WTC11 (cell line): ENCODE measurements at regions not wholly inside any gene's neighbourhood (a gene's known extent, or its start where the extent isn't known, plus 50 kb on each side); places are given as distances from the start of the nearest gene placed in this dataset.
A peak's percentile ranks its signal among the peaks of the same experiment; 100 is the strongest.

Experiments used
- ATAC-seq: fragments of 200-7000 bp; cut with Tn5 transposase; 2 replicates; pipeline ENCODE4 v1.10.0; 2021; ENCODE audit warnings: mild to moderate bottlenecking, moderate library complexity
- CTCF ChIA-PET: fragments of 300-600 bp; sonication (Branson Sonifier 250); formaldehyde crosslinking; loops from one replicate; lab custom pipeline; 2021; ENCODE audit warnings: antibody characterized with exemption; lab: Charles Lee
- POLR2A ChIA-PET: fragments of 350-600 bp; sonication (Branson Sonifier 250); formaldehyde crosslinking; loops from one replicate; lab custom pipeline; 2021; ENCODE audit warnings: antibody characterized with exemption; lab: Charles Lee
- DNase-seq: peaks from one replicate; pipeline ENCODE4 v3.0.0; 2021; ENCODE audit warnings: low spot score
- H3K27ac Mint-ChIP-seq: 2 replicates; pipeline ENCODE4 v1.8.0; 2021; ENCODE audit warnings: mixed read lengths
- H3K27me3 Mint-ChIP-seq: 2 replicates; pipeline ENCODE4 v1.8.0; 2021; ENCODE audit warnings: low read depth, mild to moderate bottlenecking, moderate library complexity, mixed read lengths
- H3K36me3 Mint-ChIP-seq: 2 replicates; pipeline ENCODE4 v1.8.0; 2021; ENCODE audit warnings: mixed read lengths
- H3K4me1 Mint-ChIP-seq: 2 replicates; pipeline ENCODE4 v1.8.0; 2022; ENCODE audit warnings: mixed read lengths
- H3K4me3 Mint-ChIP-seq: 2 replicates; pipeline ENCODE4 v1.8.0; 2021; ENCODE audit warnings: mild to moderate bottlenecking, moderate library complexity, mixed read lengths
- H3K9me3 Mint-ChIP-seq: 2 replicates; pipeline ENCODE4 v1.8.0; 2021; ENCODE audit warnings: mixed read lengths
- ARID4B ChIP-seq: sonication (generic); formaldehyde crosslinking; IDR thresholded peaks from 2 replicates; pipeline ENCODE4 v1.8.0; 2023; ENCODE audit warnings: missing genetic modification reagents, mild to moderate bottlenecking, borderline replicate concordance
- ATF1 ChIP-seq: sonication (generic); formaldehyde crosslinking; IDR thresholded peaks from 2 replicates; pipeline ENCODE4 v1.8.1; 2023; ENCODE audit warnings: mild to moderate bottlenecking, moderate library complexity, missing genetic modification reagents
- ATF6 ChIP-seq: sonication (generic); formaldehyde crosslinking; IDR thresholded peaks from 2 replicates; pipeline ENCODE4 v1.8.1; 2023; ENCODE audit warnings: mild to moderate bottlenecking, missing genetic modification reagents
- CBFB ChIP-seq: sonication (generic); formaldehyde crosslinking; IDR thresholded peaks from 2 replicates; pipeline ENCODE4 v1.8.1; 2022; ENCODE audit warnings: mild to moderate bottlenecking, low read depth, missing genetic modification reagents
- CREB1 ChIP-seq: sonication (generic); formaldehyde crosslinking; IDR thresholded peaks from 2 replicates; pipeline ENCODE4 v1.8.0; 2023; ENCODE audit warnings: mild to moderate bottlenecking, missing genetic modification reagents
- ELF4 ChIP-seq: sonication (generic); formaldehyde crosslinking; IDR thresholded peaks from 2 replicates; pipeline ENCODE4 v1.8.1; 2022; ENCODE audit warnings: low read depth, mild to moderate bottlenecking, moderate library complexity, missing genetic modification reagents
- ESRRA ChIP-seq: sonication (generic); formaldehyde crosslinking; IDR thresholded peaks from 2 replicates; pipeline ENCODE4 v1.8.1; 2022; ENCODE audit warnings: mild to moderate bottlenecking, missing genetic modification reagents, borderline replicate concordance
- ETV6 ChIP-seq: sonication (generic); formaldehyde crosslinking; IDR thresholded peaks from 2 replicates; pipeline ENCODE4 v1.8.1; 2022; ENCODE audit warnings: mild to moderate bottlenecking, missing genetic modification reagents
- HMGA2 ChIP-seq: fragments of 250-450 bp; sonication (Bioruptor Pico); IDR thresholded peaks from 2 replicates; pipeline ENCODE4 v1.4.0; 2021; ENCODE audit warnings: mild to moderate bottlenecking, moderate library complexity
- IRF2 ChIP-seq: sonication (generic); formaldehyde crosslinking; IDR thresholded peaks from 2 replicates; pipeline ENCODE4 v1.8.0; 2022; ENCODE audit warnings: low read depth, missing genetic modification reagents, borderline replicate concordance
- MLX ChIP-seq: sonication (generic); formaldehyde crosslinking; IDR thresholded peaks from 2 replicates; pipeline ENCODE4 v1.8.1; 2023; ENCODE audit warnings: mild to moderate bottlenecking, missing genetic modification reagents, moderate library complexity
- MXD4 ChIP-seq: fragments of 250-450 bp; sonication (Bioruptor Pico); IDR thresholded peaks from 2 replicates; pipeline ENCODE4 v1.8.0; 2021; ENCODE audit warnings: mild to moderate bottlenecking, moderate library complexity, borderline replicate concordance
- NFATC4 ChIP-seq: fragments of 250-450 bp; sonication (Bioruptor Pico); IDR thresholded peaks from 2 replicates; pipeline ENCODE4 v1.9.0; 2021; ENCODE audit warnings: mild to moderate bottlenecking
- NFE2L1 ChIP-seq: sonication (generic); formaldehyde crosslinking; IDR thresholded peaks from 2 replicates; pipeline ENCODE4 v1.8.1; 2023; ENCODE audit warnings: missing genetic modification reagents
- NFYB ChIP-seq: sonication (generic); formaldehyde crosslinking; conservative IDR thresholded peaks from 2 replicates; pipeline ENCODE4 v1.8.0; 2022; ENCODE audit warnings: low read depth, missing genetic modification reagents
- NR2C2 ChIP-seq: sonication (generic); formaldehyde crosslinking; IDR thresholded peaks from 2 replicates; pipeline ENCODE4 v1.8.0; 2022; ENCODE audit warnings: mild to moderate bottlenecking, missing genetic modification reagents
- OVOL2 ChIP-seq: fragments of 250-450 bp; sonication (Bioruptor Pico); IDR thresholded peaks from 2 replicates; pipeline ENCODE4 v1.9.0; 2021; ENCODE audit warnings: mild to moderate bottlenecking, borderline replicate concordance
- RELA ChIP-seq: sonication (generic); formaldehyde crosslinking; IDR thresholded peaks from 2 replicates; pipeline ENCODE4 v1.8.1; 2022; ENCODE audit warnings: missing genetic modification reagents, mild to moderate bottlenecking, borderline replicate concordance
- SMAD3 ChIP-seq: sonication (generic); formaldehyde crosslinking; IDR thresholded peaks from 2 replicates; pipeline ENCODE4 v1.8.0; 2022; ENCODE audit warnings: missing genetic modification reagents, mild to moderate bottlenecking, borderline replicate concordance
- SOX15 ChIP-seq: fragments of 250-450 bp; sonication (Bioruptor Pico); IDR thresholded peaks from 2 replicates; pipeline ENCODE4 v1.9.0; 2021; ENCODE audit warnings: mild to moderate bottlenecking
- TEAD4 ChIP-seq: sonication (generic); formaldehyde crosslinking; IDR thresholded peaks from 2 replicates; pipeline ENCODE4 v1.8.0; 2022; ENCODE audit warnings: mild to moderate bottlenecking, missing genetic modification reagents
- ZNF121 ChIP-seq: sonication (generic); formaldehyde crosslinking; IDR thresholded peaks from 2 replicates; pipeline ENCODE4 v1.8.0; 2023; ENCODE audit warnings: missing genetic modification reagents
- ZNF232 ChIP-seq: sonication (generic); formaldehyde crosslinking; IDR thresholded peaks from 2 replicates; pipeline ENCODE4 v1.8.0; 2022; ENCODE audit warnings: mild to moderate bottlenecking, missing genetic modification reagents
- ZNF263 ChIP-seq: sonication (generic); formaldehyde crosslinking; IDR thresholded peaks from 2 replicates; pipeline ENCODE4 v1.8.1; 2022; ENCODE audit warnings: low read depth, mild to moderate bottlenecking, moderate library complexity, missing genetic modification reagents
- ZNF317 ChIP-seq: sonication (generic); formaldehyde crosslinking; IDR thresholded peaks from 2 replicates; pipeline ENCODE4 v1.8.1; 2023; ENCODE audit warnings: low read depth, mild to moderate bottlenecking, moderate library complexity, missing genetic modification reagents, borderline replicate concordance
- ZNF423 ChIP-seq: fragments of 250-450 bp; sonication (Bioruptor Pico); IDR thresholded peaks from 2 replicates; pipeline ENCODE4 v2.1.2; 2022; ENCODE audit warnings: mild to moderate bottlenecking, moderate library complexity
- TF ChIP-seq, protein P1 (sequence below): fragments of 250-450 bp; sonication (Bioruptor Pico); IDR thresholded peaks from 2 replicates; pipeline ENCODE4 v1.8.0; 2021; ENCODE audit warnings: mild to moderate bottlenecking
- TF ChIP-seq, protein P2 (sequence below): sonication (generic); formaldehyde crosslinking; IDR thresholded peaks from 2 replicates; pipeline ENCODE4 v1.8.1; 2023; ENCODE audit warnings: mild to moderate bottlenecking, moderate library complexity, missing genetic modification reagents

GRCh38 chr4:181330654-181331201 lies 912.5 kb upstream of the TENM3 start:
- Mint-ChIP-seq H3K36me3 (peaks cover 6% of the 10 kb centered on the region; the same call in 1 of the 2 replicates), H3K27me3 (no peaks in the 10 kb centered on the region), H3K4me3 (no peak overlapping the region)
- ChIA-PET CTCF (no interaction called here), POLR2A (no interaction called here)
- no peak for ATAC-seq
- TF ChIP-seq ZNF423 (CRISPR knock-in tag), result no peak
- no peak for TF ChIP-seq NR2C2 (CRISPR knock-in tag)
- TF ChIP-seq NFE2L1 (CRISPR knock-in tag), result no peak
- TF ChIP-seq NFYB (CRISPR knock-in tag), result no peak
- no peak for TF ChIP-seq ZNF121
- TF ChIP-seq ETV6 (CRISPR knock-in tag), result no peak
- TF ChIP-seq ATF6 (CRISPR knock-in tag), result no peak
- TF ChIP-seq MLX (CRISPR knock-in tag), result no peak
- no peak for TF ChIP-seq SOX15
- TF ChIP-seq SMAD3, result no peak
- TF ChIP-seq ZNF263 (CRISPR knock-in tag), result no peak
- TF ChIP-seq ZNF317, result no peak
- no peak for TF ChIP-seq ATF1 (CRISPR knock-in tag)
- TF ChIP-seq, all 79 proteins: peak for 0
- H3K4me1 Mint-ChIP-seq, result peaks cover 15% of the 10 kb centered on the region
- peaks cover 13% of the 10 kb centered on the region for H3K9me3 Mint-ChIP-seq
- H3K27ac Mint-ChIP-seq, result peak overlapping the region; percentile 18
- DNase-seq, result no peak

GRCh38 chr4:181331214-181331613 lies 912.0 kb upstream of the TENM3 start:
- H3K36me3 Mint-ChIP-seq, result peaks cover 6% of the 10 kb centered on the region; the same call in 1 of the 2 replicates
- POLR2A ChIA-PET, result no interaction called here
- DNase-seq (no peak), ATAC-seq (no peak)
- peak overlapping the region; percentile 18; the same call in 1 of the 2 replicates for H3K27ac Mint-ChIP-seq
- no peak overlapping the region for H3K4me3 Mint-ChIP-seq
- TF ChIP-seq ESRRA (CRISPR knock-in tag), result no peak
- TF ChIP-seq MXD4 (CRISPR knock-in tag), result no peak
- TF ChIP-seq CBFB (CRISPR knock-in tag), result no peak
- TF ChIP-seq CREB1 (CRISPR knock-in tag), result no peak
- TF ChIP-seq RELA (CRISPR knock-in tag), result no peak
- no peak for TF ChIP-seq ARID4B
- no peak for TF ChIP-seq ELF4
- no peak for TF ChIP-seq OVOL2 (CRISPR knock-in tag)
- no peak for TF ChIP-seq IRF2 (CRISPR knock-in tag)
- TF ChIP-seq, protein P1, sequence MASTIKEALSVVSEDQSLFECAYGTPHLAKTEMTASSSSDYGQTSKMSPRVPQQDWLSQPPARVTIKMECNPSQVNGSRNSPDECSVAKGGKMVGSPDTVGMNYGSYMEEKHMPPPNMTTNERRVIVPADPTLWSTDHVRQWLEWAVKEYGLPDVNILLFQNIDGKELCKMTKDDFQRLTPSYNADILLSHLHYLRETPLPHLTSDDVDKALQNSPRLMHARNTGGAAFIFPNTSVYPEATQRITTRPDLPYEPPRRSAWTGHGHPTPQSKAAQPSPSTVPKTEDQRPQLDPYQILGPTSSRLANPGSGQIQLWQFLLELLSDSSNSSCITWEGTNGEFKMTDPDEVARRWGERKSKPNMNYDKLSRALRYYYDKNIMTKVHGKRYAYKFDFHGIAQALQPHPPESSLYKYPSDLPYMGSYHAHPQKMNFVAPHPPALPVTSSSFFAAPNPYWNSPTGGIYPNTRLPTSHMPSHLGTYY, result no peak
- no peak for TF ChIP-seq TEAD4 (CRISPR knock-in tag)
- TF ChIP-seq, protein P2, sequence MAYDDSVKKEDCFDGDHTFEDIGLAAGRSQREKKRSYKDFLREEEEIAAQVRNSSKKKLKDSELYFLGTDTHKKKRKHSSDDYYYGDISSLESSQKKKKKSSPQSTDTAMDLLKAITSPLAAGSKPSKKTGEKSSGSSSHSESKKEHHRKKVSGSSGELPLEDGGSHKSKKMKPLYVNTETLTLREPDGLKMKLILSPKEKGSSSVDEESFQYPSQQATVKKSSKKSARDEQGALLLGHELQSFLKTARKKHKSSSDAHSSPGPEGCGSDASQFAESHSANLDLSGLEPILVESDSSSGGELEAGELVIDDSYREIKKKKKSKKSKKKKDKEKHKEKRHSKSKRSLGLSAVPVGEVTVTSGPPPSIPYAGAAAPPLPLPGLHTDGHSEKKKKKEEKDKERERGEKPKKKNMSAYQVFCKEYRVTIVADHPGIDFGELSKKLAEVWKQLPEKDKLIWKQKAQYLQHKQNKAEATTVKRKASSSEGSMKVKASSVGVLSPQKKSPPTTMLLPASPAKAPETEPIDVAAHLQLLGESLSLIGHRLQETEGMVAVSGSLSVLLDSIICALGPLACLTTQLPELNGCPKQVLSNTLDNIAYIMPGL (CRISPR knock-in tag), result no peak
- TF ChIP-seq HMGA2 (CRISPR knock-in tag), result no peak
- TF ChIP-seq SMAD3, result no peak
- no peak for TF ChIP-seq ZNF317
- no peak for TF ChIP-seq NFATC4
- no peak for TF ChIP-seq ZNF232 (CRISPR knock-in tag)
- H3K4me1 Mint-ChIP-seq, result peaks cover 15% of the 10 kb centered on the region
- no peaks in the 10 kb centered on the region for H3K27me3 Mint-ChIP-seq
- peaks cover 13% of the 10 kb centered on the region for H3K9me3 Mint-ChIP-seq
- CTCF ChIA-PET, result no interaction called here
